ENCODE measurements at regions not wholly inside any gene's neighbourhood (a gene's known extent, or its start where the extent isn't known, plus 50 kb on each side); places are given as distances from the start of the nearest gene placed in this dataset.

DNA sequence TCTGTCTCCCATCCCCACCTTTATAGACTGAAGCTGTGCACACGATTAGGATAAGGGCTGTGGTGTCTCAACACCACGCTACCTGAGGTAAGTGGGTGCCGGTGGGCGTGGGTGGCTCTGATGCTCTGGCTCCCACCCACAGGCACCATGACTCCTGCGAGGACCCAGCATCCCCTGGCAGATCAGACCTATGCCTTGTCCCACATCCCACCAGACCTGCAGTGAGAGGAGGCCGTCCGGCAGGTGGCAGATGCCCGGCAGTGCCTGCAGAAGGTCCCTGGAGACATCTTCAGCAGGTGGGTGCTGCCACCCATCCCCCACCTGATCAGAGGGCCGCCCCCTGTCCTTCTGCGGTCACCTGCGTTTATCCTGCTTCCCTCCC is 104.4 kb upstream of the PRB2 start:
- no peak for DNase-seq (ENCODE audit: insufficient read length)
- FAIRE-seq = no peak
- TF ChIP-seq POLR2A (IDR thresholded peaks at IDR 0.05; ENCODE audit: low read depth, low read length) (no peak), POLR2AphosphoS5 (IDR thresholded peaks at IDR 0.05; ENCODE audit: low read depth, low read length) (no peak), TAF1 (IDR thresholded peaks at IDR 0.05; ENCODE audit: borderline replicate concordance, low read depth, low read length) (no peak)

DNA sequence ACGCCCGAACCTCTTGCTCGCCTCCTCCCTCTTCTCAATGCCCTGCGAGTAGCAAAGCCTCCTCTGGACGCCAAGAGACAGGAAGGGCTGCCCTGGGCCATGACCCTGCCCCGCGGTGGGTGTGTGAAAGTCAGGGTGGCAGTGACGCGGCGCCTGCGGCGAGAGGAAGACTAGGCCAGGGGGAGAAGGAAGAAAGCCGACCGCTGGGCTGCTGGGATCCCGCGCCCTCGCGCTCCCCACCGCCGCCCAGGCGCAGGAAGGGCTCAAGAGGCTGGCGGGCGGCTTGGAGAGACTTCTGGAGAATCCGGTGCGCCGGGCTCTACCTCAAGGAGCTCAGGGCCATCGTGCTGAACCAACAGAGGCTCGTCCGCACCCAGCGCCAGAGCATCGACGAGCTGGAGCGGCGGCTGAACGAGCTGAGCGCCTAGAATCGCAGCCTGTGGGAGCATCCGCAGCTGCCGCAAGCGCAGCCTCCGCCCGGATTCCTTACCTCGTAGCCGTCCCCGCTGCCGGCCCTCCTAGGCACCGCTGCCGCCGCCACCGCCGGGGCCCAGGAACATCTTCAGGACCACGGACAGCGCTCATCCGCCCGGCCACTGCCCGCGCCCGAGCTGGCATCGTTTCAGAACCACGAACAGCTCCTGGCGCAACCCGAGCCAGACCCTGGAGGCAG is 105.0 kb upstream of the PRB2 start:
- no peak for TF ChIP-seq TAF1 (IDR thresholded peaks at IDR 0.05; ENCODE audit: borderline replicate concordance, low read depth, low read length)
- no peak for TF ChIP-seq POLR2AphosphoS5 (IDR thresholded peaks at IDR 0.05; ENCODE audit: low read depth, low read length)
- no peak for TF ChIP-seq POLR2A (IDR thresholded peaks at IDR 0.05; ENCODE audit: low read depth, low read length)
- DNase-seq (ENCODE audit: insufficient read length) (peak; percentile 48), FAIRE-seq (no peak)

GRCh38 chr12:11500861-11501230 is 105.5 kb upstream of the PRB2 start:
- TF ChIP-seq POLR2A (IDR thresholded peaks at IDR 0.05; ENCODE audit: low read depth, low read length) = no peak
- no peak for TF ChIP-seq POLR2AphosphoS5 (IDR thresholded peaks at IDR 0.05; ENCODE audit: low read depth, low read length)
- no peak for TF ChIP-seq TAF1 (IDR thresholded peaks at IDR 0.05; ENCODE audit: borderline replicate concordance, low read depth, low read length)
- DNase-seq (ENCODE audit: insufficient read length) = no peak
- no peak for FAIRE-seq

DNA sequence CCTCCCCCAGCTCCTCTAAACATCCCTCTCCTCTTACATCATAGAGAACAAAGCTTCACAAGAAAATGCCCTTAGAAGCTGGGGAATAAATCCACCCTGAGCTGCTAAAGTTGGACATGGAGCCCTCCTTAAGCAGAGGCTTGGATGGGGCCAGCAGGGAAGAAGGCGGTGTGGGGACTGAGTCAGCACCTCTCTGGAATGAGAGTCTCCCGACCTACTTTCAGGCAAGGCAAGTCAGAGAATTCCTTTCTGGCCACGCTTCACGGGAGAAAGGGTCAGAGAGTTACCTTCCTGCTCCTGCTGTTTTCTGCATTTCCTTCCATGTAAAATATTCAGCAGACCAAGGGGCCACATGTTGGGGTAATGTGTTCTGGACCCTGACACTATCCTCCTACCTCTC is 113.3 kb upstream of the PRB2 start:
- DNase-seq (ENCODE audit: insufficient read length) (no peak), FAIRE-seq (no peak)
- no peak for TF ChIP-seq POLR2A (IDR thresholded peaks at IDR 0.05; ENCODE audit: low read depth, low read length)
- no peak for TF ChIP-seq TAF1 (IDR thresholded peaks at IDR 0.05; ENCODE audit: borderline replicate concordance, low read depth, low read length)
- TF ChIP-seq POLR2AphosphoS5 (IDR thresholded peaks at IDR 0.05; ENCODE audit: low read depth, low read length) = no peak

GRCh38 chr12:11509326-11509725 is 114.0 kb upstream of the PRB2 start:
- DNase-seq (ENCODE audit: insufficient read length) (no peak), FAIRE-seq (no peak)
- TF ChIP-seq POLR2A (IDR thresholded peaks at IDR 0.05; ENCODE audit: low read depth, low read length) (no peak), TAF1 (IDR thresholded peaks at IDR 0.05; ENCODE audit: borderline replicate concordance, low read depth, low read length) (no peak), POLR2AphosphoS5 (IDR thresholded peaks at IDR 0.05; ENCODE audit: low read depth, low read length) (no peak)

GRCh38 chr12:11510671-11511070 is 115.3 kb upstream of the PRB2 start:
- DNase-seq (ENCODE audit: insufficient read length) (no peak), FAIRE-seq (no peak)
- TF ChIP-seq POLR2AphosphoS5 (IDR thresholded peaks at IDR 0.05; ENCODE audit: low read depth, low read length) (no peak), POLR2A (IDR thresholded peaks at IDR 0.05; ENCODE audit: low read depth, low read length) (no peak), TAF1 (IDR thresholded peaks at IDR 0.05; ENCODE audit: borderline replicate concordance, low read depth, low read length) (no peak)

- TF ChIP-seq POLR2A (IDR thresholded peaks at IDR 0.05; ENCODE audit: low read depth, low read length) = no peak
- no peak for TF ChIP-seq TAF1 (IDR thresholded peaks at IDR 0.05; ENCODE audit: borderline replicate concordance, low read depth, low read length)
- TF ChIP-seq POLR2AphosphoS5 (IDR thresholded peaks at IDR 0.05; ENCODE audit: low read depth, low read length) = no peak
- no peak for DNase-seq (ENCODE audit: insufficient read length)
- no peak for FAIRE-seq
Measured at GRCh38 chr12:11513288-11513687, 117.9 kb upstream of the PRB2 start.

GRCh38 chr12:11517080-11517479 is 121.7 kb upstream of the PRB2 start:
- no peak for FAIRE-seq
- DNase-seq (ENCODE audit: insufficient read length) = no peak
- TF ChIP-seq TAF1 (IDR thresholded peaks at IDR 0.05; ENCODE audit: borderline replicate concordance, low read depth, low read length) = no peak
- TF ChIP-seq POLR2A (IDR thresholded peaks at IDR 0.05; ENCODE audit: low read depth, low read length) = no peak
- no peak for TF ChIP-seq POLR2AphosphoS5 (IDR thresholded peaks at IDR 0.05; ENCODE audit: low read depth, low read length)

- DNase-seq (ENCODE audit: insufficient read length) (no peak), FAIRE-seq (no peak)
- TF ChIP-seq TAF1 (IDR thresholded peaks at IDR 0.05; ENCODE audit: borderline replicate concordance, low read depth, low read length) (no peak), POLR2AphosphoS5 (IDR thresholded peaks at IDR 0.05; ENCODE audit: low read depth, low read length) (no peak), POLR2A (IDR thresholded peaks at IDR 0.05; ENCODE audit: low read depth, low read length) (no peak)
Measured at GRCh38 chr12:11524446-11524845, 125.0 kb upstream of the ETV6 start.

DNA sequence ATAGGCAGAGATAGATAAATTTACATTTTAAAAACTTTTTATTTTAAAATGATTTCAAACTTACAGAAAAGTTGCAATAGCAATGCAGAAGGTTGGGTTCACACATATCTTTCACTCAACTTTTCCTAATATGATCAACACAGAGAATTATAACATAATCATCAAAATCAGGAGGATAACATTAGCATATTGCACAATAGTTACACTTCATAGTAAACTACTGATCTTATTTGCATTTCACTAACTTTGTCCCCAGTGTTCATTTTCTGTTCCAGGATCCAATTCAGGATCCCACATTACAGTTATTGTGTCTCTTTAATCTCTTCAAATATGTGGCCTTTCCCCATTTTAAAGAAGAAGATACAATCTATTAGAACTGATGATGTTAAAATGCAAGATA is 115.4 kb upstream of the ETV6 start:
- FAIRE-seq = no peak
- DNase-seq (ENCODE audit: insufficient read length) = no peak
- TF ChIP-seq POLR2A (IDR thresholded peaks at IDR 0.05; ENCODE audit: low read depth, low read length) (no peak), POLR2AphosphoS5 (IDR thresholded peaks at IDR 0.05; ENCODE audit: low read depth, low read length) (no peak), TAF1 (IDR thresholded peaks at IDR 0.05; ENCODE audit: borderline replicate concordance, low read depth, low read length) (no peak)

GRCh38 chr12:11535127-11535526 is 114.3 kb upstream of the ETV6 start:
- no peak for TF ChIP-seq POLR2A (IDR thresholded peaks at IDR 0.05; ENCODE audit: low read depth, low read length)
- no peak for TF ChIP-seq POLR2AphosphoS5 (IDR thresholded peaks at IDR 0.05; ENCODE audit: low read depth, low read length)
- TF ChIP-seq TAF1 (IDR thresholded peaks at IDR 0.05; ENCODE audit: borderline replicate concordance, low read depth, low read length) = no peak
- FAIRE-seq (no peak), DNase-seq (ENCODE audit: insufficient read length) (no peak)

DNA sequence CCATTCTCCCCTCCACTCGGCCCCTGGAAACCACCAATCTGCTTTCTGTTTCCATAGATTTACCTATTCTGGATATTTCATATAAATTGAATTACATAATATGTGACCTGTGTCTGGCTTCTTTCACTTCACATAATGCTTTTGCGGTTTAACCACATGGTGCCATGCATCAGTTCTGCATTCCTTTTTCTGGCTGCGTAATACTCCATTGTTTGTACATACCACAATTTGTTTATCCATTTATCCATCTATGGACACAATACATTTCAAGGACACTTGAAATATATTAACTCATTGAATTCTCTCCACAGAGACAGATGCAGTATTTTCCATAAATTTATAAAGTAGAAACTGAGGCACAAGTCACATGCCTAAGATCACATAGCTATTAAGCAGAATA is 110.3 kb upstream of the ETV6 start:
- TF ChIP-seq POLR2AphosphoS5 (IDR thresholded peaks at IDR 0.05; ENCODE audit: low read depth, low read length) (no peak), TAF1 (IDR thresholded peaks at IDR 0.05; ENCODE audit: borderline replicate concordance, low read depth, low read length) (no peak), POLR2A (IDR thresholded peaks at IDR 0.05; ENCODE audit: low read depth, low read length) (no peak)
- no peak for DNase-seq (ENCODE audit: insufficient read length)
- no peak for FAIRE-seq
